ENCODE measurements at regions not wholly inside any gene's neighbourhood (a gene's known extent, or its start where the extent isn't known, plus 50 kb on each side); places are given as distances from the start of the nearest gene placed in this dataset.

- TF ChIP-seq POLR2A (IDR thresholded peaks at IDR 0.05) (no peak), CTCF (IDR thresholded peaks at IDR 0.05) (no peak)
- no peak for ATAC-seq
- 82% methylated on average over 1 of the region's 1 CpG for WGBS (ENCODE audit: insufficient coverage, low coverage, low lambda C conversion rate, missing lambda C conversion rate)
These were observed 359.5 kb upstream of the ARGLU1 start for GRCh38 chr13:106927421-106927820.

GRCh38 chr13:106922384-106922783 is 354.4 kb upstream of the ARGLU1 start:
- no peaks in the 10 kb centered on the region for H3K36me3 ChIP-seq
- TF ChIP-seq CTCF (IDR thresholded peaks at IDR 0.05) (peak in 3 of 4 donors; percentile 16 to 25 (median 17)), POLR2A (IDR thresholded peaks at IDR 0.05) (no peak)
- H3K9me3 ChIP-seq = no peaks in the 10 kb centered on the region
- no peak overlapping the region for H3K4me3 ChIP-seq
- DNase-seq = no peak
- H3K27ac ChIP-seq = no peak overlapping the region
- ATAC-seq = peak; percentile 15 to 47 (median 29)
- 68% methylated on average over 6 of the region's 6 CpGs for WGBS (ENCODE audit: insufficient coverage, low coverage, low lambda C conversion rate, missing lambda C conversion rate)
- no peaks in the 10 kb centered on the region for H3K4me1 ChIP-seq
- no peaks in the 10 kb centered on the region for H3K27me3 ChIP-seq
- intact Hi-C loops (cut with DNase I) = no loop called here

More at GRCh38 chr13:106927421-106927820, 359.5 kb upstream of the ARGLU1 start:
- Histone ChIP-seq H3K9me3 (no peaks in the 10 kb centered on the region), H3K4me1 (no peaks in the 10 kb centered on the region), H3K36me3 (no peaks in the 10 kb centered on the region), H3K4me3 (no peak overlapping the region), H3K27me3 (no peaks in the 10 kb centered on the region), H3K27ac (no peak overlapping the region)
- DNase-seq = no peak
- intact Hi-C loops (cut with DNase I) = no loop called here

GRCh38 chr13:106919638-106920037 is 351.7 kb upstream of the ARGLU1 start:
- Histone ChIP-seq H3K4me3 (no peak overlapping the region), H3K27me3 (no peaks in the 10 kb centered on the region), H3K9me3 (no peaks in the 10 kb centered on the region), H3K27ac (peak overlapping the region in 2 of 3 donors; percentile 7 to 23), H3K4me1 (no peaks in the 10 kb centered on the region), H3K36me3 (no peaks in the 10 kb centered on the region)
- intact Hi-C loops (cut with DNase I) = loop anchor here in 1 of 2 donors (10.0 kb wide), 1 partner anchor 205 kb away; no protein-coding TSS in a partner anchor
- 47% methylated on average over 13 of the region's 13 CpGs for WGBS (ENCODE audit: insufficient coverage, low coverage, low lambda C conversion rate, missing lambda C conversion rate)
- DNase-seq (peak; percentile 50 to 68 (median 60)), ATAC-seq (peak; percentile 47 to 69 (median 54))
- TF ChIP-seq POLR2A (IDR thresholded peaks at IDR 0.05) (no peak), CTCF (IDR thresholded peaks at IDR 0.05) (no peak)

- Histone ChIP-seq H3K4me3 (no peak overlapping the region), H3K36me3 (no peaks in the 10 kb centered on the region), H3K27me3 (no peaks in the 10 kb centered on the region), H3K4me1 (no peaks in the 10 kb centered on the region), H3K9me3 (no peaks in the 10 kb centered on the region), H3K27ac (peak overlapping the region in 2 of 3 donors; percentile 10 to 23)
- TF ChIP-seq POLR2A (IDR thresholded peaks at IDR 0.05) (no peak), CTCF (IDR thresholded peaks at IDR 0.05) (no peak)
- ATAC-seq (no peak), DNase-seq (no peak)
- intact Hi-C loops (cut with DNase I) = loop anchor here in 1 of 2 donors (10.0 kb wide), 1 partner anchor 206 kb away; no protein-coding TSS in a partner anchor
- 16% methylated on average over 7 of the region's 7 CpGs for WGBS (ENCODE audit: insufficient coverage, low coverage, low lambda C conversion rate, missing lambda C conversion rate)
These were observed 351.2 kb upstream of the ARGLU1 start for GRCh38 chr13:106919133-106919532.

- ATAC-seq (no peak), DNase-seq (no peak)
- Histone ChIP-seq H3K27ac (peak overlapping the region in 2 of 3 donors; percentile 79 to 85), H3K36me3 (no peaks in the 10 kb centered on the region), H3K4me3 (peak overlapping the region in 1 of 3 donors; percentile 70), H3K27me3 (no peaks in the 10 kb centered on the region), H3K9me3 (no peaks in the 10 kb centered on the region), H3K4me1 (no peaks in the 10 kb centered on the region)
- intact Hi-C loops (cut with DNase I) = loop anchor here in 1 of 2 donors (10.0 kb wide), 1 partner anchor 206 kb away; no protein-coding TSS in a partner anchor
- WGBS (ENCODE audit: insufficient coverage, low coverage, low lambda C conversion rate, missing lambda C conversion rate) = 32% methylated on average over 3 of the region's 3 CpGs
- TF ChIP-seq CTCF (IDR thresholded peaks at IDR 0.05) = no peak
- TF ChIP-seq POLR2A (IDR thresholded peaks at IDR 0.05) = no peak
These were observed 350.6 kb upstream of the ARGLU1 start for GRCh38 chr13:106918557-106918860.
